ENCODE measurements at regions not wholly inside any gene's neighbourhood (a gene's known extent, or its start where the extent isn't known, plus 50 kb on each side); places are given as distances from the start of the nearest gene placed in this dataset.
A peak's percentile ranks its signal among the peaks of the same experiment; 100 is the strongest.

DNA sequence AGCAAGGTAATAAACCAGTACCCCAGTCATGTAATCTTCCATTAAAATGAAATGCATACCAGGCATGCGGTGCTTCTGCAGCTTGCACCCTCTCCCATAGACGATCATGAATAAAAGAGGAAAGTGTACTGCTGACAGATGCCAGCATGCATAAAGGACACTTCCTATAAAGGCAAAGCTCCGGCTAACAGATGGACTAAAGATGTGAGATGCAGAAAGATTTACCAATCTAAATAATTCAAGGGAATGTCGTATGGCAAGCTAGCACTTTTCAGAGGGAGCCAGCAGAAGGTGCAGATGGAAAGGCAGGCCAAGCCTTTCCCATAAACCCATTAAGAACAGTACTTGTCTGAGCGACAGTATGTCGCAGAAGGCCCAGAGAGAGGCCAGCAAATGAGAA, 542.0 kb downstream of the NUF2 start:
- intact Hi-C loops (cut with DNase I) = no loop called here
- DNase-seq = no peak

DNA sequence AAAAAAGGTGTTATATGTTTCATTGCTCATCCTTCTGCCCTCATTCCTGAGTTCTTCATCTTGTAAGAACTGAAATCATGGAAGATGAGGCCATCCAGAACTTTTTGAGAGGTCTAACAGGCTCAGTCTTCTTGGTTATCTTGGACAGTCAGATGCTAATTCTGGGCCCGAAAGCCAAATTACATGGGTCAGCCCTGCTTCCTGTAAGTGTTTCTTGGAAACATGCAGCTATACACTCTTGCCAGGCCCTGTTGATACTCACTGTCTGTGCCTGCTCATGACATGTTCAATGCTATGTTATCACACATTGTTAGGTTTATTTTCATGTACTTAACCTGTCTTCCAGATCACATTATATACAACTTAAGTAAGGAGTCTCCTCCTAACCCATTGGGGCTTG, 542.5 kb downstream of the NUF2 start:
- intact Hi-C loops (cut with DNase I) = no loop called here

DNA sequence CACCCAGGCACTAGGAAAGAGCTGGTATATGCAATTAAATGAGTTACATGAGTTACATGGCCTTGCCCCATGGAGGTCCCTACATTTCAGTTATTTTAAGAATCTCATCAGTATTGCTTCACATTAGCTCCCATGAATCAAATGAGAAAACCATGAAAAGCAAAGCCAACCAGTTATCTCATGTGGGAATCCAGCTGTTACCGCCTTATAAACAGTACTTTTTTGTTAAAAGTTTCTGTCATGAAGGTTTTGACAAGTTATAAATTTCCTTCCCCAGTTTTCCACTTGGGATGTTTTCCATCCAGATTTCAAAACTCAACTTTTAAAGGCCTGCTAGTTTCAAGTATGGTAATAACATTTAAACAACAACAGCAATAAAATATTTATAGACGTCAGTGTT, 544.8 kb downstream of the NUF2 start:
- intact Hi-C loops (cut with DNase I) = no loop called here
- no peak for DNase-seq

More for the DNA sequence above, 542.5 kb downstream of the NUF2 start:
- DNase-seq = no peak

DNA sequence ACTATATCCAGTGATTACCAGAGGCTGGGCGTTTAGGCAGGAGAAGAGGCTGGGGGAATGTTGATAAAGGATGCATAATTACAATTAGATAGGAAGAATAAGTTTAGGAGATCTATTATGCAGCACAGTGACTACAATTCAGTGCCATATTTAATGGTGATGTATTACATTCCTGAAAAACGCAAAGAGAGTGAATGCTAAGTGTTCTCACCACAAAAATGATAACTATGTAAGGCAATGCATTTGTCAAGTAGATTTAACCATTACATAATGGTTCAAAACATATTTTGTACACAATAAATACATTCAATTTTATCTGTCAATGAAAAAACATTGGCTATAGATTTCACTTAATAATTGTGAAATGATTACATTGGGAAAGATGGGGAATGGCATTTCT, 548.9 kb downstream of the NUF2 start:
- intact Hi-C loops (cut with DNase I) = no loop called here
- DNase-seq = no peak

DNA sequence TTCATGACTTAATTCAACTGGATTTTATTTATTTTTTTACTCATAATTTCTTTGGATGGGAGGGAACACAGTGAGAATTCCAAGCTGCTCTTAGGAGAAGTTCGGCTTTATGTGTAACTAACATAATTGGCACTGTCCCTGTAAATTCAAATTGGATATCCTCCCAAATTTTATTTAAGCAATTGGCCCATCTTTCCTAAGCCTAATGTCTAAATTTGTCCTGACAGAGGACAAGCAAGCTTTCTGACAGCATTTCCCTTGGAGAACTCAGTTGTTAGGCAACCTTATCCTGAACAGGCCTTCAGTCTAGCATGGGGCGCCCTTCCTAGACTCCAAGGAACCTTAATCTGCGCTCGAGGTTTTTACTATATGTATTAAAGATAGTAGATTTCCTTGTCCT, 550.3 kb downstream of the NUF2 start:
- no peak for DNase-seq
- intact Hi-C loops (cut with DNase I) = no loop called here

- peak in 1 of 10 donors; percentile 47 for DNase-seq
- intact Hi-C loops (cut with DNase I) = no loop called here
Observed at GRCh38 chr1:163874070-163874469, 552.3 kb downstream of the NUF2 start.

DNA sequence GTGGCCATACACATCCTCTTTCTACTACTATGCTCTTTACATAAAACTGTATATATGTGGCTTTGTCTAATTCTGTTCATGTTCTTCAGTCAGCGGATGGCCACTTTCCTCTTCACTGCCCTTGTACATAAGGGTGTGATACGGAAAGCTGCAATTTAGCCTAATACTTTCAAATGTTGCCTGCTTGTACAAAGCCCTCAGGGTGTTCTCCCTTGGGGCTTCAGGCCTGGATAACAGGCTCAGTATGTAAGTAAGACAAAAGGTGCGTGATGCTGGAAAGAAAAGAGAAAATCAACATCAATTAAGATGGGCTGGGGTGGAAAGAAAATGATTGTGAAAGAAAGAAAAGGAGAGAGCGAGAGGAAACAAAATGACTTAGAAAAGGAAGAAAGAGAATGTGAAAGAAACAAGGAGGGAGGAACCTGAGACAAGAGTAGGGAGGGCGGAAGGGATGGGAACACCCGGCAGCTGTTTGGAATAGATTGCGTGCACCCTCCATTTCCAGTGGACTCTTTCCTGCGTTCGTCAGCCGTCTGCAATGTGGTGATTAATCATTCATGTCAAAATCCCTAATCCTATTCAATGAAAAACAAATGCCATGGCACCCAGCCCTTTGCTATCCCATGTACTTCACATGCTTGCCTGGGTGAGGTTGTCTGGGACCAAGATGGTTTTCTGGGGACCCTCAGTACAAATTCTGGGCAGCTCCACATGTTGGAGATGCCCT, 553.6 kb downstream of the NUF2 start:
- DNase-seq = no peak
- intact Hi-C loops (cut with DNase I) = no loop called here

- no peak for DNase-seq
- intact Hi-C loops (cut with DNase I) = no loop called here
Observed at GRCh38 chr1:163875927-163876320, 554.2 kb downstream of the NUF2 start.

- intact Hi-C loops (cut with DNase I) = no loop called here
- no peak for DNase-seq
Observed at GRCh38 chr1:163876546-163876945, 554.8 kb downstream of the NUF2 start.

DNA sequence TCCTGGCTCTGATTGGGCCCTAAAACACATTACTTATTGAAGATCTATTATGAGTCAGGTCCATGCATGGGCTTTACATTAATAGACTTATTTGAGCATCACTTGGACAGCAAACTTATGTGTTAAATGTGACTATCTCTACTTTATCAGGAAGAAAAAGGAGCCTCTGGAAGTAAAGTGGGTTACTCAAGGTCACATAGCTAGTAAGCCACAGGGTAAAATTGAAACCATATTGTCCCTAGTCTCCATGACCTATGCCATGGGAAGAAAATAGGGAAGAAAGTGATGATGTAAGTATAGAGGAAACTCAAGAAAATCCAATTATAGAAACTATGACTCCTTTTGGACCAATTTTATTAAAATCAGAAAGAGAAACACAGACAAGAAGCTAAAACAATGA, 555.3 kb downstream of the NUF2 start:
- intact Hi-C loops (cut with DNase I) = no loop called here
- no peak for DNase-seq

GRCh38 chr1:163885510-163885909, 563.8 kb downstream of the NUF2 start:
- intact Hi-C loops (cut with DNase I) = no loop called here

DNA sequence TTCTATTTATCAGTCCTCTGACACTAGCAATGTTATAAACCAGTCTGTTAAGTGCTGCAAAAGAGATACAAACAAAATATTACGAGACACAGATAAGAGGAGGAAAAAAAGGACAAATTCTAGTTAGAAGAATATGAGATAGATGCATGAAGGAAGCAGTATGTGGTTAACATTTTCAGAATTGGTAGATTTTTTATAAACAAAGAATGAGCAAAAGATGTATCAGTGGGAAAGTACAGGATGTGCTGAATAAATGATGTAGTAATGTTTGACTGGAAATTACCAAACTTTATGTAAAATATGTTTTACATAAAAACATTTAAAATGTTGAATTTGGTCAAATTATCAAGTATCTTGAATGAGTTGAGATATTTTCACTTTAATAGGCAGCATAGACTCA, 574.2 kb downstream of the NUF2 start:
- no peak for DNase-seq
- intact Hi-C loops (cut with DNase I) = no loop called here

More at GRCh38 chr1:163885510-163885909, 563.8 kb downstream of the NUF2 start:
- DNase-seq = peak in 1 of 10 donors; percentile 55

DNA sequence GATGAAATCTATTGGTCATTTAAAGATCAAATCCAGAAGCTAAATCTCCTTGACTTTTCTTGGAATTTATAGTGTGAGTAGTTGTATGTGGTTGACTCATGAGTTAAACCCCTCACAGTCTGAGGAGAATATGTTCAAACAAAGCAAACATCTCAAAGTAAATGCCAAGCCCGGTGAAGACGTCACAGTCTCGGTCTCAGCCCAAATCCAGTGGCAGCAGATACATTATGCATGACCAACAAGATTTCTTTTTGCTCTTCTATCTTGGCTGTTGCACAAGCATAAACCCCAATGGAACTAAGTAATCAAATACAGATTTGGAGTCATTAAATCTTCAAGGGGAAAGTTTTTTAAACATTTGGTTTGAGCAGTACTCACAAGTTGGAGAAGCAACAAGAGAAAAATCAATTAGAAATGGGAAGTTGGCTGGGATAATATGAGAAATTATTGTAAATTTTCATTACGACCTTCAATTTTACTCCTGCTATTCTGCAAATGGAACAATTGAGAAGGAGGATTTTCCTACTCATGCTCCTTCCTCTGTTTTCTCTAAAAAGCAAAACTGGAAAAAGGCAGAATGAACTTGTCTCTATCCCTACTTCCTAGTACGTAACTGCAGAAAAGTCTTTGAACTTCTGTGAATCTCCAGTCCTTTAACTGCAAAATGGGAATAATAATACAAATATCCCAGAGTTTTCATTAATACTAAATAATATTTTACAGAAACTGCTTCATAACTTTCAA, 575.8 kb downstream of the NUF2 start:
- intact Hi-C loops (cut with DNase I) = no loop called here
- no peak for DNase-seq

DNA sequence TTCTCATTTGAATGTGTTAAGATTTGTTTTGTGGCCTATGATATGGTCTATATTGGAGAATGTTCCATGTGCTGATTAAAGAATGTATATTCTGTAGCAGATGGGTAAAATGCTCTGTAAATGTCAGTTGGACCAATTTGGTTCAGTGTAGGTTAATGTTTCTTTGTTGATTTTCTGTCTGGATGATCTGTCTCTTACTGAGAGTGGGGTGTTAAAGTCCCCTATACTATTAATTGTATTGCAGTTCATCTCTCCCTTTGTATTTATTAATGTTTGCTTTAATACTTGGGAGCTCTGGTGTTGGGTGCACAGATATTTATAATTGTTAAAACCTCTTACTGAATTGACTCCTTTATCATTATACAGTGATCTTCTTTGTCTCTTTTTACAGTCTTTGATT, 584.5 kb downstream of the NUF2 start:
- intact Hi-C loops (cut with DNase I) = no loop called here
- DNase-seq = no peak

- DNase-seq = no peak
- intact Hi-C loops (cut with DNase I) = no loop called here
Observed at GRCh38 chr1:163912170-163912884, 590.6 kb downstream of the NUF2 start.

DNA sequence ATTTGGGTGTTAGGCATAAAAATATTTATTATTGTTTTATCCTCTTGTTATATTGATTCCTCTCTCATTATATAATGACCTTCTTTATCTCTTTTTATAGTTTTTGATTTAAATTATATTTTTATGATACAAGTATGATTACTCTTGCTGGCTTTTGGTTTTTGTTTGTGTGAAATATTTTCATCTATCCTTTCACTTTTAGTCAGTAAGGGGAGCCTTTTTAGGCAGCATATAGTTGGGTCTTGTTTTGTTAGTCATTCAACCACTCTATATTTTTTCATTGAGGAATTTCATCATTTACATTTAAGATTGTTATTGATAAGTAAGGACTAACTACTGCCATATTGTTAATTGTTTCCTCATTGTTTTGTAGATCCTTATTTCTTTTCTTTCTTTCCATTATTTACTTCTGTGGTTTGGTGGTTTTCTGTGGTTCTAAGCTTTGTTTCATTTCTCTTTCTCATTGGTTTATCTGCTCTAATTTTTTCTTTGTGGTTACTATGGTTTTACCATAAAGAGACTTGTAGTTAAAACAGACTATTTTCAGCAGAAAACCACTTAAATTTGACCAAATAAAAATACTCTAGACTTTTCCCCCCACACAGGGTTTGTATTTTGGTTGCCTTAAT, 593.1 kb downstream of the NUF2 start:
- DNase-seq = no peak
- intact Hi-C loops (cut with DNase I) = no loop called here

GRCh38 chr1:163922743-163923201, 601.0 kb downstream of the NUF2 start:
- no peak for DNase-seq

GRCh38 chr1:163924041-163924440, 602.3 kb downstream of the NUF2 start:
- no peak for DNase-seq
- intact Hi-C loops (cut with DNase I) = no loop called here

More at GRCh38 chr1:163922743-163923201, 601.0 kb downstream of the NUF2 start:
- intact Hi-C loops (cut with DNase I) = no loop called here

DNA sequence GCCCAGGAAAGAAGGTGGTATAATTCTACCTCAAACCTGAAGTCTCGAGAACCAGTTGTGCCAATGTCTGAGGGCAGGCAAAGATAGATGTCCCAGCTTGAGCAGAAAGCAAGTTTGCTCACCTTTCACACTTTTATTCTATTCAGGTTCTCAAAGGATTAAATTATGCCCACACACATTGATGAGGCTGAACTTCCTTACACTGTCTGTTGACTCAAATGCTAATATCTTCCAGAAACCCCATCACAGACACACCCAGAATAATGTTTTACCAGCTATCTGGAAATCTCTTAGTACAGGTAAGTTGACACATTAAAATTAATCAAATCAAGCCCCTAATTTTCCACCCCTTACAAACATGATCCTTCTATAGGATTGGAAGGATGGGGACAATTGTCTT, 605.7 kb downstream of the NUF2 start:
- DNase-seq = no peak
- intact Hi-C loops (cut with DNase I) = no loop called here

DNA sequence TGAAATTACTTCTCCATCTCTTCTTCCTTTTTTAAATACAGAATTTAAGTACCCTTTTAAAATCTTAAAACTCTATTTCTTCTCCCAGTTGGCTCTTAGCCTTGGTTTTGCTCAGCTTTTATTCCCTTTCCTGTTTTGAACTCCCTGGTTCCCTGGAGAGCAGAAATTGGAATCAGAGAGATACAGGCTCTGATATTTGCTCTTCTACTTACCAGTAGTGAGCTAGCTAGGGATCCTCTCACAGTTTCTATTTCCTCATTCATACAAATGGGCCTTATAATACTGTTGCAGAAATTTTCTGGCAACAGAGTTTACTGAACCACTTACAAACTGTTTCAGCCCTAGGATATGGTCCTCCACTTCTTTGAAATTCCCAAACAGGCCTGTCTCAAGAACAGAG, 606.3 kb downstream of the NUF2 start:
- intact Hi-C loops (cut with DNase I) = no loop called here

DNA sequence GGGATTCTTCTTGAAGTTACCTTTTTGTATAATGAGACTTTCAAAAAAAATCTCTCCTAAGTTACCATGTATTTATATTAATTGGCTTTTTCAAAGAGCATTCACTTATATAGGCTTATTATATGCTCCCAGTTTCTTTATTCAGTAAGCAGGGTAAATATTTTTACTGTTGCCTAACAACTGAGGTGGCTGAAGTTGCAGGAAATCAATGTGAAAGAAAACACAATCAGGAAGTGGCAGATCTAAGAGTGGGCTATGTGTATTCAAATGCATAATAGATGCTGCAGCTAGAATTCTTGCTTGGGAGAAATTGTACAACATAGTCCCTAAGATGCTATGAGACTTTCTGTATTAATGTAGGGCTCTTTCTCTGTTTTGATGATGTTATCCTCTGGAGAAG, 606.9 kb downstream of the NUF2 start:
- intact Hi-C loops (cut with DNase I) = no loop called here
- DNase-seq = no peak

More for the DNA sequence above, 606.3 kb downstream of the NUF2 start:
- DNase-seq = no peak
